HG02970 (cell line): ENCODE measurements at regions not wholly inside any gene's neighbourhood (a gene's known extent, or its start where the extent isn't known, plus 50 kb on each side); places are given as distances from the start of the nearest gene placed in this dataset.
"Not testable (repeated sequence)": the region's sequence is repeated elsewhere in the genome, so short reads cannot be mapped to it uniquely, and the experiment has no call there.

Experiments
- ATAC-seq: cut with Tn5 transposase; IDR thresholded peaks from one replicate; pipeline ENCODE4 v1.9.1; 2021; ENCODE audit warnings: mild to moderate bottlenecking, moderate library complexity, moderate number of reproducible peaks; ENCODE audit not compliant: unreplicated experiment, low FRiP score

- ATAC-seq: no peak
Observed at GRCh38 chr1:194870860-194871259, 1684.4 kb upstream of the B3GALT2 start.

GRCh38 chr1:194866153-194866552 is 1679.7 kb upstream of the B3GALT2 start:
- ATAC-seq: no peak

- ATAC-seq: no peak
Observed at GRCh38 chr1:194865383-194865782, 1679.0 kb upstream of the B3GALT2 start.

- ATAC-seq: no peak
Observed at GRCh38 chr1:194862129-194862528, 1675.7 kb upstream of the B3GALT2 start.

GRCh38 chr1:194860248-194861201 is 1674.1 kb upstream of the B3GALT2 start:
- ATAC-seq: no peak

GRCh38 chr1:194859481-194860154 is 1673.2 kb upstream of the B3GALT2 start:
- not testable (repeated sequence) for ATAC-seq

GRCh38 chr1:194858811-194859480 is 1672.5 kb upstream of the B3GALT2 start:
- ATAC-seq: not testable (repeated sequence)

- no peak for ATAC-seq
Observed at GRCh38 chr1:194857413-194857812, 1671.0 kb upstream of the B3GALT2 start.

GRCh38 chr1:194848846-194849245 is 1662.4 kb upstream of the B3GALT2 start:
- no peak for ATAC-seq

- ATAC-seq: peak; percentile 87
Observed at GRCh38 chr1:194846488-194846887, 1660.1 kb upstream of the B3GALT2 start.

GRCh38 chr1:194843077-194843476 is 1656.7 kb upstream of the B3GALT2 start:
- no peak for ATAC-seq

GRCh38 chr1:194833111-194833510 is 1646.7 kb upstream of the B3GALT2 start:
- no peak for ATAC-seq

GRCh38 chr1:194831595-194831994 is 1645.2 kb upstream of the B3GALT2 start:
- not testable (repeated sequence) for ATAC-seq

GRCh38 chr1:194830387-194830786 is 1644.0 kb upstream of the B3GALT2 start:
- ATAC-seq: peak; percentile 73

GRCh38 chr1:194829492-194829891 is 1643.1 kb upstream of the B3GALT2 start:
- ATAC-seq: no peak

GRCh38 chr1:194825382-194825781 is 1639.0 kb upstream of the B3GALT2 start:
- ATAC-seq: no peak

- ATAC-seq: no peak
Observed at GRCh38 chr1:194821091-194821490, 1634.7 kb upstream of the B3GALT2 start.

- no peak for ATAC-seq
Observed at GRCh38 chr1:194818674-194819073, 1632.3 kb upstream of the B3GALT2 start.

- no peak for ATAC-seq
Observed at GRCh38 chr1:194816859-194817258, 1630.4 kb upstream of the B3GALT2 start.

GRCh38 chr1:194813096-194813495 is 1626.7 kb upstream of the B3GALT2 start:
- ATAC-seq: no peak

- ATAC-seq: no peak
Observed at GRCh38 chr1:194809665-194810064, 1623.3 kb upstream of the B3GALT2 start.
